ENCODE measurements at regions not wholly inside any gene's neighbourhood (a gene's known extent, or its start where the extent isn't known, plus 50 kb on each side); places are given as distances from the start of the nearest gene placed in this dataset.

DNA sequence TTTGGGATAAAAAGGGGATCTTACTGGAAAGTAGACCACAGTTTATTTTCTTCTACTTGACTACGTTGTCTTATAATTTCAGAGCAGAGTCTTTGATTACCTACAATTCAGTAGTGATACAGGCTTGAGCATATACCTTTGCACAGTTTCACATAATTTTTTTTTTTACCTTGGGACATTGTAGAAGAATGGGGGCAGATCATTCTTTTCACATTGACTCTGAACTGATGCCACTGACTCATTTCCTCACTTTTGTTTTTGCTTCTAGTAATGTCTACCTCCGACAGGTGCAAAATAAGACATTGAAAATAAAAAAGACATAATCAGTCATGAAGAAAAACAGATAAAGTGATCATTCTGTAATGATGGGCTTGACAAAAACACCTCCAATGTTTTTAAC is 688.3 kb upstream of the CHORDC1 start:
- ATAC-seq (no peak), DNase-seq (no peak)
- no peaks in the 10 kb centered on the region for H3K4me1 ChIP-seq (ENCODE audit: insufficient read depth, low read length)
- no peak overlapping the region for H2AFZ ChIP-seq (ENCODE audit: low read length)
- H3K9me2 ChIP-seq (replicated peaks; ENCODE audit: low read length), result no peaks in the 10 kb centered on the region
- TF ChIP-seq EZH2 (IDR thresholded peaks at IDR 0.05; ENCODE audit: low read length, unreplicated experiment) (no peak), EZH2phosphoT487 (IDR thresholded peaks at IDR 0.05; ENCODE audit: borderline replicate concordance, low read length) (no peak)
- TF ChIP-seq, protein P1, sequence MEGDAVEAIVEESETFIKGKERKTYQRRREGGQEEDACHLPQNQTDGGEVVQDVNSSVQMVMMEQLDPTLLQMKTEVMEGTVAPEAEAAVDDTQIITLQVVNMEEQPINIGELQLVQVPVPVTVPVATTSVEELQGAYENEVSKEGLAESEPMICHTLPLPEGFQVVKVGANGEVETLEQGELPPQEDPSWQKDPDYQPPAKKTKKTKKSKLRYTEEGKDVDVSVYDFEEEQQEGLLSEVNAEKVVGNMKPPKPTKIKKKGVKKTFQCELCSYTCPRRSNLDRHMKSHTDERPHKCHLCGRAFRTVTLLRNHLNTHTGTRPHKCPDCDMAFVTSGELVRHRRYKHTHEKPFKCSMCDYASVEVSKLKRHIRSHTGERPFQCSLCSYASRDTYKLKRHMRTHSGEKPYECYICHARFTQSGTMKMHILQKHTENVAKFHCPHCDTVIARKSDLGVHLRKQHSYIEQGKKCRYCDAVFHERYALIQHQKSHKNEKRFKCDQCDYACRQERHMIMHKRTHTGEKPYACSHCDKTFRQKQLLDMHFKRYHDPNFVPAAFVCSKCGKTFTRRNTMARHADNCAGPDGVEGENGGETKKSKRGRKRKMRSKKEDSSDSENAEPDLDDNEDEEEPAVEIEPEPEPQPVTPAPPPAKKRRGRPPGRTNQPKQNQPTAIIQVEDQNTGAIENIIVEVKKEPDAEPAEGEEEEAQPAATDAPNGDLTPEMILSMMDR (conservative IDR thresholded peaks at IDR 0.05; ENCODE audit: low read depth, low read length), result no peak
- H3K27ac ChIP-seq (ENCODE audit: low read length), result no peak overlapping the region
- no peaks in the 10 kb centered on the region for H3K36me3 ChIP-seq (ENCODE audit: low read depth, low read length)
- no peaks in the 10 kb centered on the region for H3K27me3 ChIP-seq (ENCODE audit: low read length)
- ChIA-PET CTCF (no interaction called here), POLR2A (ENCODE audit: unreplicated experiment) (no interaction called here)
- no peak overlapping the region for H3K4me3 ChIP-seq (ENCODE audit: low read length)
- H3F3A ChIP-seq (ENCODE audit: low read length, unreplicated experiment), result no peaks in the 10 kb centered on the region
- H4K20me1 ChIP-seq (ENCODE audit: low read length), result no peaks in the 10 kb centered on the region
- no peak overlapping the region for H3K9ac ChIP-seq (ENCODE audit: low read length)
- H3K9me3 ChIP-seq (ENCODE audit: low read length), result no peaks in the 10 kb centered on the region
- intact Hi-C loops (cut with micrococcal nuclease), result no loop called here
- no TSS peak for BruUV-seq (replicated peaks)
- H3K4me2 ChIP-seq (ENCODE audit: low read length), result no peak overlapping the region
- H3K79me2 ChIP-seq (ENCODE audit: low read length), result no peaks in the 10 kb centered on the region

DNA sequence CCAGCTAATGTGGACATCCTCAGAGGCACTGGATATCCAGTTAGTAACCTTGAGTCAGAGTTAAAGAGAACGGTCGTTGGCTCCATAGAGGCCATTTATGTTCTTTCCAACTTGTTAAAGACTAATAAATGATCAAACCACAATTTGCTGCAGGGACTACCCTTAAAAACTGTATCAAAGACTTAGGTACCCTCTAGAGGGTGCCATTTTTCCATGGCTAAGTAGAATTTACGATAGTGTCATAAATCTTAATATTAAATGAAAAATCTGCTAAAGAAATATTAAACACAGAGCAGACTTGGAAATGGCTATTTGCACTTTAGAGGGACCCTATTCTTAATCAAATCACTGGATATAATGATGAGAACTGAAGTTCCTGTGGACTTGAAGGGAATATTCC is 685.2 kb upstream of the CHORDC1 start:
- Histone ChIP-seq H3K27ac (ENCODE audit: low read length) (no peak overlapping the region), H2AFZ (ENCODE audit: low read length) (no peak overlapping the region), H3K9me3 (ENCODE audit: low read length) (no peaks in the 10 kb centered on the region), H3K27me3 (ENCODE audit: low read length) (no peaks in the 10 kb centered on the region), H3K4me2 (ENCODE audit: low read length) (no peak overlapping the region), H3K9ac (ENCODE audit: low read length) (no peak overlapping the region), H3K4me3 (ENCODE audit: low read length) (no peak overlapping the region), H3K9me2 (replicated peaks; ENCODE audit: low read length) (no peaks in the 10 kb centered on the region), H3K4me1 (ENCODE audit: insufficient read depth, low read length) (no peaks in the 10 kb centered on the region), H3K36me3 (ENCODE audit: low read depth, low read length) (no peaks in the 10 kb centered on the region), H4K20me1 (ENCODE audit: low read length) (no peaks in the 10 kb centered on the region), H3K79me2 (ENCODE audit: low read length) (no peaks in the 10 kb centered on the region), H3F3A (ENCODE audit: low read length, unreplicated experiment) (no peaks in the 10 kb centered on the region)
- ChIA-PET CTCF (no interaction called here), POLR2A (ENCODE audit: unreplicated experiment) (no interaction called here)
- no TSS peak for BruUV-seq (replicated peaks)
- DNase-seq (peak; percentile 51), ATAC-seq (no peak)
- intact Hi-C loops (cut with micrococcal nuclease), result no loop called here
- TF ChIP-seq EZH2phosphoT487 (IDR thresholded peaks at IDR 0.05; ENCODE audit: borderline replicate concordance, low read length) (no peak), EZH2 (IDR thresholded peaks at IDR 0.05; ENCODE audit: low read length, unreplicated experiment) (no peak)
- TF ChIP-seq, protein P1 (conservative IDR thresholded peaks at IDR 0.05; ENCODE audit: low read depth, low read length), result peak; percentile 62

DNA sequence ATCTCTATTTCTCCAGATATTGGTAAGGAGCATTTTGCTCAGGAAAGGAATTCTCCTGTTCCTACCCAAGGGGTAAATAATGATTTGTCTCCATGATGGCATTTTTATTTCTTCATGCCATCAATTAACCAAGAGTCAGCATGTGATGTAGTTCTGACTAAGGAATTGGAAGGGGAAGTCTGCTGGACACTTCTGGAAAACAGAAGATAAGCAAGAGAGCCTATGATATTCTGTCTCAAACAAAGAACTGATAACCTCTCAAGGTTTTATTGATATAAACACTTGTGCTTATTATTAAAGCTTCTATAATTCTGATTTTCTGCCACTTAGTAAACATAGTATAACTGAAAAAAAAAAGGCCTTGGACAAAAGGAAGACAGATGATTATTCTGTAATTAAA is 673.0 kb upstream of the CHORDC1 start:
- H3K4me1 ChIP-seq (ENCODE audit: insufficient read depth, low read length), result no peaks in the 10 kb centered on the region
- ATAC-seq (no peak), DNase-seq (no peak)
- H3F3A ChIP-seq (ENCODE audit: low read length, unreplicated experiment), result no peaks in the 10 kb centered on the region
- BruUV-seq (replicated peaks), result no TSS peak
- H4K20me1 ChIP-seq (ENCODE audit: low read length), result no peaks in the 10 kb centered on the region
- no peaks in the 10 kb centered on the region for H3K27me3 ChIP-seq (ENCODE audit: low read length)
- no peaks in the 10 kb centered on the region for H3K9me2 ChIP-seq (replicated peaks; ENCODE audit: low read length)
- no peaks in the 10 kb centered on the region for H3K9me3 ChIP-seq (ENCODE audit: low read length)
- POLR2A ChIA-PET (ENCODE audit: unreplicated experiment), result no interaction called here
- H3K36me3 ChIP-seq (ENCODE audit: low read depth, low read length), result no peaks in the 10 kb centered on the region
- no peak overlapping the region for H3K9ac ChIP-seq (ENCODE audit: low read length)
- H3K79me2 ChIP-seq (ENCODE audit: low read length), result no peaks in the 10 kb centered on the region
- no peak overlapping the region for H3K4me3 ChIP-seq (ENCODE audit: low read length)
- no peak for TF ChIP-seq EZH2phosphoT487 (IDR thresholded peaks at IDR 0.05; ENCODE audit: borderline replicate concordance, low read length)
- TF ChIP-seq EZH2 (IDR thresholded peaks at IDR 0.05; ENCODE audit: low read length, unreplicated experiment), result no peak
- TF ChIP-seq, protein P1 (conservative IDR thresholded peaks at IDR 0.05; ENCODE audit: low read depth, low read length), result no peak
- no peak overlapping the region for H2AFZ ChIP-seq (ENCODE audit: low read length)
- H3K27ac ChIP-seq (ENCODE audit: low read length), result no peak overlapping the region
- H3K4me2 ChIP-seq (ENCODE audit: low read length), result no peak overlapping the region
- CTCF ChIA-PET, result no interaction called here
- intact Hi-C loops (cut with micrococcal nuclease), result no loop called here
